ENCODE measurements at regions not wholly inside any gene's neighbourhood (a gene's known extent, or its start where the extent isn't known, plus 50 kb on each side); places are given as distances from the start of the nearest gene placed in this dataset.

DNA sequence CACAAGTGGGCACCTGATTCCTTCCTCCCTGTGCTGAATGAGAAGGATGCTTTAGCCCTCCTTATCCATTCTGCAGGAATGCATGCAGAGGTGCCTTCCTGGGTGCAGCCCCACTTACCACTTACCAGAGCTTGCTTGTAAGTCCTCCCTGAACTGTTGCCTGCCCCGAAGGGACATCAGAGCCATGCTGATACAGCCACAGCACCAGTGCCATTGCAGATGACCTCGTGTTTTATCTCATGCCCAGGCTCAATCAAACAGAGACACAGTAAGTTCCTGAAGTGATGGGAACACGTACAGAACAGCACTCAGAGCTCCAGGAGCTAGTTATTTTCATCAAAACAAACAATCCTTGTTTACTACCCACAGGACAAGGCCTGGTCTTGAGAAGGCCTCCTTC is 81.9 kb downstream of the ATP1A1 start:
- Histone ChIP-seq H3K36me3 (ENCODE audit: control insufficient read depth, insufficient read depth, low read length) (no peaks in the 10 kb centered on the region), H3K4me1 (ENCODE audit: control insufficient read depth, insufficient read depth, low read length) (peaks cover 2% of the 10 kb centered on the region), H3K27me3 (ENCODE audit: control insufficient read depth, insufficient read depth, low read length) (no peaks in the 10 kb centered on the region), H3K4me3 (ENCODE audit: low read length) (no peak overlapping the region), H3K9me3 (ENCODE audit: control insufficient read depth, low read depth, low read length) (no peaks in the 10 kb centered on the region), H3K27ac (ENCODE audit: low read length) (no peak overlapping the region)
- no peak for DNase-seq
- WGBS (ENCODE audit: insufficient coverage, low lambda C conversion rate), result no CpG with 5 or more reads among the region's 3 CpGs

DNA sequence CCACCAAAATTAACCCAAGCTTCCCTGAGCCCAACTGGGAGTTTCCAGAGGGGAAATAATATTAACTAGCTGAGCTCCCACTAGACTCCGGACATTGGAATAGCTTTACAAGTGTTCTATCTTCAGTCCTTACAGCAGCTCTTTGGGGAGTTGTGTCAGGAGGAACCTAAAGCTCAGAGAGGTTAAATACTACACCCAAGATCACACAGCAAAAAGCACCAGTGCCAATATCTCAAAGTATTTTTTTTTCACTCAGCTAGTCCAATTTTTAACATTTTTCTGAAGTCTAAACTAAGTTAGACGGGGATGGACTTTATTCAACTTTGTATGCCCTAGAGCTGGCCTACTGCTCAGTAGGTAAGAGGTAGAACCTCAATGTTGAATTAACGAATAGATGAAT is 82.5 kb downstream of the ATP1A1 start:
- Histone ChIP-seq H3K27me3 (ENCODE audit: control insufficient read depth, insufficient read depth, low read length) (no peaks in the 10 kb centered on the region), H3K4me1 (ENCODE audit: control insufficient read depth, insufficient read depth, low read length) (peaks cover 4% of the 10 kb centered on the region), H3K27ac (ENCODE audit: low read length) (no peak overlapping the region), H3K9me3 (ENCODE audit: control insufficient read depth, low read depth, low read length) (no peaks in the 10 kb centered on the region), H3K4me3 (ENCODE audit: low read length) (no peak overlapping the region), H3K36me3 (ENCODE audit: control insufficient read depth, insufficient read depth, low read length) (no peaks in the 10 kb centered on the region)
- DNase-seq, result no peak
- 95% methylated on average over 3 of the region's 3 CpGs for WGBS (ENCODE audit: insufficient coverage, low lambda C conversion rate)

DNA sequence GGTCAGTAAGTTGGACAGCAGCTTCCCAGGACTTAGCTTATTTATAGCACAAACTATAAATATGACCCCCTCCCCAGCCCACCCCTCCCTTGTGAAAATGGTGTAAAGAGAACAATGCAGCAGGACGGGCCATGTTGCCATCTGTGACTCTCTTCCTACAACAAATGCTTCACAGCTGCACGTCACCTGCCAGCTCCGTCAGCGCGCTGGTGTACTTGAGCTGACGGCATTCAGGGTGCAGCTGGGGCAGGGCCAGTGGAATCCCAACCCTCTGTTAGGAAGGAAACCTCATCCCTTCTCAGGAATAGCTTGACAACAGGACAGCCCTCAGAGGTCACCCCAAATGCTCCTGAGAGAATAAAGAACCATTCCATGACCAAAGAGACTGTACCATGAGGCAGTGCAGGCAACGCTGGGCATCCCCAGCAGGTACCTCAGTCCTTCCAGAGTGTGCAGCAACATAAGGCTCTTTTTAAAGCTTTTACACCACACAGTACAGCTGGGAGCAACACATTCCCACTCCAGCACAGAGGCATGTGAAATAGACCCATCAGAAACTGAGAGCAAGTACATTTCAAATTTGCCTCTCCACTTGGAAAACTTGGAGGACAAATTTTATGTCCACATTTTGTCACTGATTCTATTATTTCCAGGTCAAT is 85.0 kb downstream of the ATP1A1 start:
- no peak overlapping the region for H3K27ac ChIP-seq (ENCODE audit: low read length)
- no peaks in the 10 kb centered on the region for H3K27me3 ChIP-seq (ENCODE audit: control insufficient read depth, insufficient read depth, low read length)
- no peaks in the 10 kb centered on the region for H3K9me3 ChIP-seq (ENCODE audit: control insufficient read depth, low read depth, low read length)
- H3K4me1 ChIP-seq (ENCODE audit: control insufficient read depth, insufficient read depth, low read length), result peaks cover 11% of the 10 kb centered on the region
- no peak for DNase-seq
- no CpG with 5 or more reads among the region's 7 CpGs for WGBS (ENCODE audit: insufficient coverage, low lambda C conversion rate)
- H3K36me3 ChIP-seq (ENCODE audit: control insufficient read depth, insufficient read depth, low read length), result no peaks in the 10 kb centered on the region
- H3K4me3 ChIP-seq (ENCODE audit: low read length), result no peak overlapping the region

DNA sequence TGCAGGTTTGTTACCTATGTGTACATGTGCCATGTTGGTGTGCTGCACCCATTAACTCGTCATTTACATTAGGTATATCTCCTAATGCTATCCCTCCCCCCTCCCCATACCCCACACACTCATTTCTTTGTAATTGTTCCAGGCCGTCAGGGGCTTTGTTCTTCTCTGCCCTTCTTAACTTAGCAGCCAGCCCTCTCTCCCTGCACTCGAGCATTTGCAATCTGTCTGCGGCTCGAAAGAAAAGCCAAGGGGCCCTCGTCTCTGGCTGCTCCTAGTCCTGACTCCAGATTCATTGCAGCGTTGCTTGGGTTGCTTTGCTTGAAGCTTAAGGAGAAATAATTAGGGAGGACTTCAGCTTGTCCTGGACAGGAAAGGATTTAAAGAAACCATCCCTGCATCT is 85.7 kb downstream of the ATP1A1 start:
- peaks cover 11% of the 10 kb centered on the region for H3K4me1 ChIP-seq (ENCODE audit: control insufficient read depth, insufficient read depth, low read length)
- no peaks in the 10 kb centered on the region for H3K36me3 ChIP-seq (ENCODE audit: control insufficient read depth, insufficient read depth, low read length)
- 71% methylated on average over 1 of the region's 7 CpGs for WGBS (ENCODE audit: insufficient coverage, low lambda C conversion rate)
- no peak overlapping the region for H3K27ac ChIP-seq (ENCODE audit: low read length)
- H3K9me3 ChIP-seq (ENCODE audit: control insufficient read depth, low read depth, low read length), result no peaks in the 10 kb centered on the region
- no peaks in the 10 kb centered on the region for H3K27me3 ChIP-seq (ENCODE audit: control insufficient read depth, insufficient read depth, low read length)
- DNase-seq, result no peak
- no peak overlapping the region for H3K4me3 ChIP-seq (ENCODE audit: low read length)

DNA sequence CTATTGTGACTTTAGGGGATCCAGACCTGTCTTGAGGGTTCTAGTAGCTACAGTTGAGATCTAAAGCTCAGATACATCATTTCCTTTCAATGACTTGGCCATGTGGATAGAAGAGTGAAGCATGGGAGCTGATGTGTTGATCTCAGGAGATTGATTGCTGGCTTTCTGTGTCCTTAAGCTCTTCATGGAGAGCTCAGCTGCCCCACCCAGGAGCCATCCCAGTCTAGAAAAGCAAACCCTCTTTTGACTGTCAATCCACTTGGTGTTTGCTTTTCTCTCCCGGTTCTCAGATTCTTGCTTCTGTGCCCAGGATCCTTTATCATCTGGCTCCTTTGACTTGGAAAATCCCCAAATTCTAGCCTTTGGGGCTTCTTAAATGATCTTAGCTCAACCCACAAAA is 87.2 kb downstream of the ATP1A1 start:
- Histone ChIP-seq H3K4me3 (ENCODE audit: low read length) (no peak overlapping the region), H3K36me3 (ENCODE audit: control insufficient read depth, insufficient read depth, low read length) (no peaks in the 10 kb centered on the region), H3K9me3 (ENCODE audit: control insufficient read depth, low read depth, low read length) (no peaks in the 10 kb centered on the region), H3K27me3 (ENCODE audit: control insufficient read depth, insufficient read depth, low read length) (no peaks in the 10 kb centered on the region), H3K4me1 (ENCODE audit: control insufficient read depth, insufficient read depth, low read length) (peaks cover 18% of the 10 kb centered on the region), H3K27ac (ENCODE audit: low read length) (no peak overlapping the region)
- DNase-seq, result no peak
- WGBS (ENCODE audit: insufficient coverage, low lambda C conversion rate), result 40% methylated on average over 1 of the region's 1 CpG

DNA sequence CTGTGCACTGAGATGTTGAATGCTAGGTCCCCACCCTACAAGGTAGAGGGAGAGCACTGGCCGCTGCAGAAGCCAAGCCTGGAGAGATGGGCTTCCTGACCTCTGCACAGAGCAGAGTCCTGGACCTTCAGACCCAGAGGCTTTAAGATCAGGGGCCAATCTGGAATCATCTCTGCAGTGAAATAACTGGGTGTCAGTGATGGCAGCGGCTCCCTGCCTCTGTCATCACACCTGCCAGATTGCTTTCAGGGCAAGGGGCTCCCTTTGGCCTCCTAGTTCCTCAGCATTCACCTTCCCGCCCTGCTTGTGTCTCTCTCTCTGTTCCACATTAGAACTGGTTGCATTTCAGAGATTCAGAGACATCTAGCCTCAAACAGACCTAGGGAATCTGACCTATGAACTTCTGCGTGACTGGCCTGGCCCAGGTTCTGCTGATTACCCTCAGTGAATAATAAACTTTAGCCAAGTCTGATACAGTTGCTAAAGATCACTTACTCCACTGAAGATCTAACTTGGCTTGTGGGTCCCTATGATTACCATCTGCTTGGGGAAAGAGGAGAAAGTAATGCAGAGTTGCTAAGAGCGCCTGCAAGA is 87.8 kb downstream of the ATP1A1 start:
- 20% methylated on average over 1 of the region's 5 CpGs for WGBS (ENCODE audit: insufficient coverage, low lambda C conversion rate)

DNA sequence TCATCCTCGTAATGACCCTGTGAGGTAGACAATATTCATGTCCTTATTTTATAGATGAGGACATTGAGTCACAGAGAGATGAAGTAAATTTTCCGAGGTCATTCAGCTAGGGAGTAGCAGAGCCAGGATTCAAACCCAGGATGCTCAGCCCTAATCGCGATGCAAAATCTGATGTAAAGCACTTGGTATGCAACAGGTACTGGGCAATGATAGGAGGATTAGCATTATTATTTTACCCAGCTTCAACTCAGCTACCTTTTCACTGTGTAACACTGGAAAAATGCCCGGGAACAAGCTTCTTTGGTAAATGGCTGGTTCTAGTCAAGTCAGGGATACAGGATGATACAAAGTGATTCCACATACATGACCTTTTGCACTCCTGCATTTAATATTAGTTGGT is 88.7 kb downstream of the ATP1A1 start:
- no peak overlapping the region for H3K4me3 ChIP-seq (ENCODE audit: low read length)
- 60% methylated on average over 1 of the region's 5 CpGs for WGBS (ENCODE audit: insufficient coverage, low lambda C conversion rate)
- no peak for DNase-seq

More for the DNA sequence above, 87.8 kb downstream of the ATP1A1 start:
- peaks cover 23% of the 10 kb centered on the region for H3K4me1 ChIP-seq (ENCODE audit: control insufficient read depth, insufficient read depth, low read length)
- no peaks in the 10 kb centered on the region for H3K36me3 ChIP-seq (ENCODE audit: control insufficient read depth, insufficient read depth, low read length)
- H3K4me3 ChIP-seq (ENCODE audit: low read length), result no peak overlapping the region
- peak in 1 of 2 donors; percentile 53 for DNase-seq
- peak overlapping the region; percentile 27 for H3K27ac ChIP-seq (ENCODE audit: low read length)
- H3K9me3 ChIP-seq (ENCODE audit: control insufficient read depth, low read depth, low read length), result no peaks in the 10 kb centered on the region
- no peaks in the 10 kb centered on the region for H3K27me3 ChIP-seq (ENCODE audit: control insufficient read depth, insufficient read depth, low read length)

DNA sequence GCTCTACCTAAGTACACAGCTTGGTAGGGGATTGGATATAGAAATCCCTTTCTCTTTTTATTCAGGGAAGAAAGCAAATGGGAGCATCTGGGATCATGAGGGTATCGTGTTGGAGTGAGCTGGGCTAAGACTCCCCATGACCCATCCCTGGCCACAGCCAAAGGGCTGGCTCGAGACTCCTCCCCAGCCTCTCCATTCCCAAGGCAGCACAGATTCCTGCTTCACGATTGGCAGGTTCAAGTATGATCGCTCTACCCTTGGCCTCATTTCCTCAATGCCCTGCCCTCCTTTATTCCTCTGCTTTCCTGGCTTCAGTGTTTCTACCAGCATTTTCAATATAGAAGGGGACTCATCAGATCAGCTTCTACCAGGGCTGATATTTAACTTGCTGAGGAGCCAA is 89.7 kb downstream of the ATP1A1 start:
- Histone ChIP-seq H3K4me3 (ENCODE audit: low read length) (no peak overlapping the region), H3K27me3 (ENCODE audit: control insufficient read depth, insufficient read depth, low read length) (no peaks in the 10 kb centered on the region), H3K27ac (ENCODE audit: low read length) (no peak overlapping the region), H3K4me1 (ENCODE audit: control insufficient read depth, insufficient read depth, low read length) (peaks cover 39% of the 10 kb centered on the region), H3K36me3 (ENCODE audit: control insufficient read depth, insufficient read depth, low read length) (no peaks in the 10 kb centered on the region), H3K9me3 (ENCODE audit: control insufficient read depth, low read depth, low read length) (no peaks in the 10 kb centered on the region)
- 100% methylated on average over 1 of the region's 4 CpGs for WGBS (ENCODE audit: insufficient coverage, low lambda C conversion rate)
- DNase-seq, result no peak

More for the DNA sequence above, 88.7 kb downstream of the ATP1A1 start:
- H3K27ac ChIP-seq (ENCODE audit: low read length), result no peak overlapping the region
- H3K36me3 ChIP-seq (ENCODE audit: control insufficient read depth, insufficient read depth, low read length), result no peaks in the 10 kb centered on the region
- peaks cover 32% of the 10 kb centered on the region for H3K4me1 ChIP-seq (ENCODE audit: control insufficient read depth, insufficient read depth, low read length)
- H3K27me3 ChIP-seq (ENCODE audit: control insufficient read depth, insufficient read depth, low read length), result no peaks in the 10 kb centered on the region
- H3K9me3 ChIP-seq (ENCODE audit: control insufficient read depth, low read depth, low read length), result no peaks in the 10 kb centered on the region

DNA sequence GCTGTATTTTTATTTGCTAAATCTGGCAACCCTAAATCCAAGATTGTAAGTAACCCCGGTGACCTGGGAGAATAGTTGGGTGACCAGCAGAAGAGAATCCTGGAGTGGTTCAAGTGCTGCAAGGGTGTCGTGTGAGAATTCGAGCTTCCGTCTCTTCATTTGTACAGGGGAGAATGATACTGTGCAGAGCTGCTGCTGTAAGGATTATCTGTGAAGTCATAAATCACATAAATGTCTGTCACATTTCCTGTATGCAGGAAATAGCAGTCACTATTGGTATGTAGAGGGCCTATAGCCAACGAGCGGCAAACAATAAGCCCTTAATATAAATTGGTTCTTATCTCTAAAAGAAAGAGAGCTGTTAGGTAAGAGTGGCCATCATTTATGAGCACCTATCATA is 90.7 kb downstream of the ATP1A1 start:
- Histone ChIP-seq H3K9me3 (ENCODE audit: control insufficient read depth, low read depth, low read length) (no peaks in the 10 kb centered on the region), H3K27me3 (ENCODE audit: control insufficient read depth, insufficient read depth, low read length) (no peaks in the 10 kb centered on the region), H3K4me3 (ENCODE audit: low read length) (no peak overlapping the region), H3K4me1 (ENCODE audit: control insufficient read depth, insufficient read depth, low read length) (peaks cover 39% of the 10 kb centered on the region), H3K36me3 (ENCODE audit: control insufficient read depth, insufficient read depth, low read length) (no peaks in the 10 kb centered on the region), H3K27ac (ENCODE audit: low read length) (no peak overlapping the region)
- peak in 1 of 2 donors; percentile 82 for DNase-seq
- WGBS (ENCODE audit: insufficient coverage, low lambda C conversion rate), result no CpG with 5 or more reads among the region's 6 CpGs
